ENCODE measurements at regions not wholly inside any gene's neighbourhood (a gene's known extent, or its start where the extent isn't known, plus 50 kb on each side); places are given as distances from the start of the nearest gene placed in this dataset.

DNA sequence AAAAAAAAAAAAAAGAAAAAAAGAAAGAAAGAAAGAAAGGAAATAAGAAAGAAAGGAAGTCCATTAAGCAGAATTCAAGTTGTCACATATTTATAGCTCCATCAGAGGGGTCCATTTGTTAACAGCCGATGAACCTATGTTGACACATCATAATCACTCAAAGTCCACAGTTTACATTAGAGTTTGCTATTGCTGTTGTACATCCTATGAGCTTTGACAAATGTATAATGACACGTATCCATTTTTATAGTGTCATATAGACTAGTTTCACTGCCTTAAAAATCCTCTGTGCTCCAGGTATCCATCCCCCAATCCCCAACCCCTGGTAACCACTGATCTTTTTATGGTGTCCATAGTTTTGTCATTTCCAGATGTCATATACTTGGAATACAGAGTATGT lies 335.2 kb downstream of the RND3 start:
- intact Hi-C loops (cut with micrococcal nuclease), result no loop called here
- peaks cover 5 to 18% of the 10 kb centered on the region in 2 donors for H3K9me3 Mint-ChIP-seq
- peaks cover 3% of the 10 kb centered on the region for H3K9me3 ChIP-seq (ENCODE audit: control insufficient read depth, insufficient read depth, low read length)
- no peaks in the 10 kb centered on the region for H3K4me1 Mint-ChIP-seq
- no peaks in the 10 kb centered on the region for H3K27me3 Mint-ChIP-seq (ENCODE audit: low read depth in 2 of 2)
- ATAC-seq, result no peak
- no peak for DNase-seq
- H3K4me3 Mint-ChIP-seq, result no peak overlapping the region
- 91% methylated on average over 1 of the region's 2 CpGs for WGBS (ENCODE audit: insufficient coverage)
- H3K4me1 ChIP-seq (ENCODE audit: control insufficient read depth, insufficient read depth, low read length), result no peaks in the 10 kb centered on the region
- no peaks in the 10 kb centered on the region for H3K36me3 ChIP-seq (ENCODE audit: control insufficient read depth, insufficient read depth, low read length)
- H3K4me3 ChIP-seq (ENCODE audit: low read length), result no peak overlapping the region
- H3K27ac ChIP-seq (ENCODE audit: low read length), result no peak overlapping the region
- no peak overlapping the region for H3K27ac Mint-ChIP-seq
- no peaks in the 10 kb centered on the region for H3K27me3 ChIP-seq (ENCODE audit: control insufficient read depth, insufficient read depth, low read length)
- no peaks in the 10 kb centered on the region for H3K36me3 Mint-ChIP-seq
- TF ChIP-seq, protein P1, sequence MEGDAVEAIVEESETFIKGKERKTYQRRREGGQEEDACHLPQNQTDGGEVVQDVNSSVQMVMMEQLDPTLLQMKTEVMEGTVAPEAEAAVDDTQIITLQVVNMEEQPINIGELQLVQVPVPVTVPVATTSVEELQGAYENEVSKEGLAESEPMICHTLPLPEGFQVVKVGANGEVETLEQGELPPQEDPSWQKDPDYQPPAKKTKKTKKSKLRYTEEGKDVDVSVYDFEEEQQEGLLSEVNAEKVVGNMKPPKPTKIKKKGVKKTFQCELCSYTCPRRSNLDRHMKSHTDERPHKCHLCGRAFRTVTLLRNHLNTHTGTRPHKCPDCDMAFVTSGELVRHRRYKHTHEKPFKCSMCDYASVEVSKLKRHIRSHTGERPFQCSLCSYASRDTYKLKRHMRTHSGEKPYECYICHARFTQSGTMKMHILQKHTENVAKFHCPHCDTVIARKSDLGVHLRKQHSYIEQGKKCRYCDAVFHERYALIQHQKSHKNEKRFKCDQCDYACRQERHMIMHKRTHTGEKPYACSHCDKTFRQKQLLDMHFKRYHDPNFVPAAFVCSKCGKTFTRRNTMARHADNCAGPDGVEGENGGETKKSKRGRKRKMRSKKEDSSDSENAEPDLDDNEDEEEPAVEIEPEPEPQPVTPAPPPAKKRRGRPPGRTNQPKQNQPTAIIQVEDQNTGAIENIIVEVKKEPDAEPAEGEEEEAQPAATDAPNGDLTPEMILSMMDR (IDR thresholded peaks at IDR 0.05), result no peak

DNA sequence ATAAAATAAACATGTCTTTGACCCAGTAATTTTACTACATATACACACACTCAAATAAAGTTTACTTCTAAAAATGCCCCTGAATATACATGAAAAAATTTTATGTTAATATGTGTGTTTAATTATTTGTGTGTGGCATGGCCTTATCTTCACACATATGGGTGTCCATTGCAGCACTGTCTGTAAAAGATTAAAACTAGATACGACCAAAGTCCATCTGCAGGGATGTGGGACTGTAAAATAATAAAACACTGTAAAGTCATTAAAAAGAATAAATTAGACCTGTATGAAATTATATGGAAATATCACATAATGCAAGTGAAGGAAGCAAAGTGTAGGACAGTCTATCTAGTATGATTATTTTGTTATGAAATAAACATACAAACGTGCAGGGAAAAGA lies 337.3 kb downstream of the RND3 start:
- no peaks in the 10 kb centered on the region for H3K36me3 Mint-ChIP-seq
- TF ChIP-seq, protein P1 (IDR thresholded peaks at IDR 0.05), result no peak
- H3K4me3 Mint-ChIP-seq, result no peak overlapping the region
- no peak overlapping the region for H3K27ac Mint-ChIP-seq
- no peaks in the 10 kb centered on the region for H3K4me1 ChIP-seq (ENCODE audit: control insufficient read depth, insufficient read depth, low read length)
- peaks cover 2 to 26% of the 10 kb centered on the region in 2 donors for H3K9me3 Mint-ChIP-seq
- peaks cover 6% of the 10 kb centered on the region for H3K9me3 ChIP-seq (ENCODE audit: control insufficient read depth, insufficient read depth, low read length)
- ATAC-seq, result no peak
- no peak overlapping the region for H3K4me3 ChIP-seq (ENCODE audit: low read length)
- H3K4me1 Mint-ChIP-seq, result no peaks in the 10 kb centered on the region
- WGBS (ENCODE audit: insufficient coverage), result 67% methylated on average over 1 of the region's 2 CpGs
- H3K36me3 ChIP-seq (ENCODE audit: control insufficient read depth, insufficient read depth, low read length), result no peaks in the 10 kb centered on the region
- DNase-seq, result no peak
- H3K27me3 ChIP-seq (ENCODE audit: control insufficient read depth, insufficient read depth, low read length), result no peaks in the 10 kb centered on the region
- no peak overlapping the region for H3K27ac ChIP-seq (ENCODE audit: low read length)
- no peaks in the 10 kb centered on the region for H3K27me3 Mint-ChIP-seq (ENCODE audit: low read depth in 2 of 2)
- intact Hi-C loops (cut with micrococcal nuclease), result no loop called here

DNA sequence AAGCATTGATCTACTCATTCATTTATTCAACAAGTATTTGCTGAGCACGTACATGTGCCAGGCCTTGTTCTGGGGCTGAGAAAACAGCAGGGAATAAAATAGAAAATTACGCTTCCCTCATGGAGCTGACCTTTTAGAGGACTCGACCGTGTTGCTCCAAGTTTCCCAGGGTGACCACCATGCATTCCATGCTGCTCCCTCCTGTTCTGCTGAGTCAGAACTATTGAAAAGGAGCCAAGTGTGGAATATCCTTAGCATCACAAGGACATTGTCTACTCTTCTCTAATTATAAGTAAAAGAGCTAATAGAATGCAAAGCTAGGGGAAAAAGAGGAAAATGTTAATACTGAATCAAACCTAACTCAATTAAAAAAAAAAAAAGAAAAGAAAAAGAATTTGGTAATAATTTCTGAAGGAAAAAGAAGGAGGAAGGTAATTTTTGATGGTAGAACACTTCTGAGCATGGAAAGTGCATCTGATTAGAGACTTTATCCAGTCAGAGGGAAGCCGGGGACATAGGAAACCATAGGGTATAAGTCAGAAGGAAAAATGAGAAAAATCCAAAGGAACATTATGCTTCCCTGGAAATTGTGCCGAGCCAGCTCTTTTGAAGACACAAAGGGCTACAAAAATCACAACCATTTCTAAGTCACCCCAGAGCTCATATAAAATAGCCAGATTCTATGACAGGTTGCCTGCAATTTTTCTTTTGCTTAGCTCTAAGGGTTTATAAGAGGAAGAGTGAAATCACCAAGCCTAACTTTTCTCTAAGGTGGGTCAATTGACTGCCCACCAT lies 339.4 kb downstream of the RND3 start:
- DNase-seq (no peak), ATAC-seq (no peak)
- Mint-ChIP-seq H3K4me1 (no peaks in the 10 kb centered on the region), H3K27ac (no peak overlapping the region), H3K27me3 (ENCODE audit: low read depth in 2 of 2) (no peaks in the 10 kb centered on the region), H3K4me3 (no peak overlapping the region), H3K9me3 (peaks cover 2 to 25% of the 10 kb centered on the region in 2 donors), H3K36me3 (no peaks in the 10 kb centered on the region)
- intact Hi-C loops (cut with micrococcal nuclease), result no loop called here
- Histone ChIP-seq H3K36me3 (ENCODE audit: control insufficient read depth, insufficient read depth, low read length) (no peaks in the 10 kb centered on the region), H3K9me3 (ENCODE audit: control insufficient read depth, insufficient read depth, low read length) (peaks cover 6% of the 10 kb centered on the region), H3K4me1 (ENCODE audit: control insufficient read depth, insufficient read depth, low read length) (no peaks in the 10 kb centered on the region), H3K4me3 (ENCODE audit: low read length) (no peak overlapping the region), H3K27me3 (ENCODE audit: control insufficient read depth, insufficient read depth, low read length) (no peaks in the 10 kb centered on the region), H3K27ac (ENCODE audit: low read length) (no peak overlapping the region)
- 87% methylated on average over 6 of the region's 6 CpGs for WGBS (ENCODE audit: insufficient coverage)
- TF ChIP-seq, protein P1 (IDR thresholded peaks at IDR 0.05), result no peak

DNA sequence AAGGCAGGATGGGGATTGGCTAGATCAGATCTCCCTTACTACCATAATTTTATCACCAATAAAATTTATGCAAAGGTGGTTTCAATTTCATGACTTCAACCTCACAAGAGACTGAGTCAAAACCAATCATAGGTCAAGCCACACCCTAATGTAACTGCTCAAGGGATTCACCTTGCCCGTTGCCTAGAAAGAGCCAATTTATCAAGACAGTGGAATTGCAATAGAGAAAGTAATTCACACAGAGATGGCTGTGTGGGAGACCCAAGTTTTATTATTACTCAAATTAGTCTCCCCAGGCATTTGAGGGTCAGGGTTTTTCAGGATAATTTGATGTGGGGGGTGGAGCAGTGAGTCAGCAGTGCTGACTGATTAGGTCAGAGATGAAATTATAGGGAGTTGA lies 340.6 kb downstream of the RND3 start:
- Histone ChIP-seq H3K36me3 (ENCODE audit: control insufficient read depth, insufficient read depth, low read length) (no peaks in the 10 kb centered on the region), H3K4me3 (ENCODE audit: low read length) (no peak overlapping the region), H3K9me3 (ENCODE audit: control insufficient read depth, insufficient read depth, low read length) (peaks cover 6% of the 10 kb centered on the region), H3K27me3 (ENCODE audit: control insufficient read depth, insufficient read depth, low read length) (no peaks in the 10 kb centered on the region), H3K27ac (ENCODE audit: low read length) (no peak overlapping the region), H3K4me1 (ENCODE audit: control insufficient read depth, insufficient read depth, low read length) (no peaks in the 10 kb centered on the region)
- intact Hi-C loops (cut with micrococcal nuclease), result no loop called here
- 67% methylated on average over 1 of the region's 1 CpG for WGBS (ENCODE audit: insufficient coverage)
- DNase-seq (no peak), ATAC-seq (no peak)
- H3K9me3 Mint-ChIP-seq, result peaks cover 2 to 24% of the 10 kb centered on the region in 2 donors
- H3K27me3 Mint-ChIP-seq (ENCODE audit: low read depth in 2 of 2), result no peaks in the 10 kb centered on the region
- no peaks in the 10 kb centered on the region for H3K36me3 Mint-ChIP-seq
- H3K4me1 Mint-ChIP-seq, result no peaks in the 10 kb centered on the region
- H3K27ac Mint-ChIP-seq, result no peak overlapping the region
- no peak overlapping the region for H3K4me3 Mint-ChIP-seq
- TF ChIP-seq, protein P1 (IDR thresholded peaks at IDR 0.05), result no peak
